AG08396 (cell line): ENCODE measurements at regions not wholly inside any gene's neighbourhood (a gene's known extent, or its start where the extent isn't known, plus 50 kb on each side); places are given as distances from the start of the nearest gene placed in this dataset.
"Not testable (repeated sequence)": the region's sequence is repeated elsewhere in the genome, so short reads cannot be mapped to it uniquely, and the experiment has no call there.

ENCODE experiments used
- DNase-seq: peaks from one replicate; pipeline ENCODE4 v3.0.0; 2012; ENCODE audit warnings: low spot score, mixed read lengths

DNA sequence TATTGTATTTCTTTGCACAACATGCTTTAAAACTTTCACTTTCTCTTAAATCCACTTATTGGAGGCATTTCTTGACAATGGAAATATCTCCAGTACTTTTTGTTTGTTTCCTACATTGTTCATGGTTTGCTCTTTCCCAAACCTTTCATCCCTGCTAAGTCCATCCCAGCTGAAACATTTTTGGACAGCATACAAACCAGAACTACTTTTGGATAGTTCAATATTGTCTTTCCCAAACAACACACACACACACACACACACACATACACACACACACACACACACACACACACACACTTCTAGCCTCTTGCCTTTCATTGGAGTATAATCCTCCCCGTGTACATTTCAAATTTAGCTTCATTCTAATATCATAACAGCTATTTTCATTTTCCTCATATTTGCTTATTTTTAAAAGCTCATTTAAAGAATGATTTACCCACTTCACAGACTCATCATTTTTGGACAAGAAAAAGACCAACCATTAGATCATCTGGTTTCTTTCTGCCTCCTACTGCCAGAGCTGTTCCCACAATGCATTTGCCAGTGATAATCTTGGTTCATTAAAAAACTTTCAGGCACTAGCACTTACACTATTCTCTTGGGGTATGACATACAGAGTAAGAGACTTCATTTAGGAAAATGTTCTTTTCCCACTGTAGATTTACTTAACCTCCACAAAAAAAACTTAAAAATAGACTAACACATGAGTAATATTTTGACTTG lies 248.1 kb downstream of the CD109 start:
- DNase-seq = no peak

- no peak for DNase-seq
Observed at GRCh38 chr6:73943411-73943810, 247.4 kb downstream of the CD109 start.

DNA sequence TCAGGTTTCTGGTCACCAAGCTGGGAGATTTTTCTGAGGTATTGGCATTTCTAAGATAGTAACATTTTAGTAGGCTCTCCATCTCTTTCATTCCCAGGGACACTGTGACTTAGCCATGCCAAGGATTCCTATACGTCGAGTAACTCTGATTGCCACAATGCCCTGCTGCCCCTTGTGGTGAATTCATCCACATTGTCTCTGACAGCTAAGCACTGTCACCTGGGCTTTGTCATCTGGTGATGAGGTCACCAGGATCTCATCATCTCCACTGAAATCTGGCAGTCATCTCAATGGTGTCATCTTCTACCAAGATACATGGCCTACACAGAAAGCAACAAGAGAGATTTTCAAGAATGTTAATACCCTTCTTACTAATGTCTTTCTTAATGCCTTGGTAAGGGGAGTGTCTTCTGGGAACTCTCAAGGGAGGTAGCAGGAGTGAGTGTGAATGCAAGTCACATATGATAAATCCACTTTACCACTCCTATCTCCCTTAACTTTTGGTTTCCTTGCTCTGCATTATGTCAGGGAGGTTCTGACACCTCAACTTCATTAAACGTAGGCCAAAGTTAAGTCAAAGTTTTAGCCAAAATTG lies 246.7 kb downstream of the CD109 start:
- peak; percentile 33 for DNase-seq

DNA sequence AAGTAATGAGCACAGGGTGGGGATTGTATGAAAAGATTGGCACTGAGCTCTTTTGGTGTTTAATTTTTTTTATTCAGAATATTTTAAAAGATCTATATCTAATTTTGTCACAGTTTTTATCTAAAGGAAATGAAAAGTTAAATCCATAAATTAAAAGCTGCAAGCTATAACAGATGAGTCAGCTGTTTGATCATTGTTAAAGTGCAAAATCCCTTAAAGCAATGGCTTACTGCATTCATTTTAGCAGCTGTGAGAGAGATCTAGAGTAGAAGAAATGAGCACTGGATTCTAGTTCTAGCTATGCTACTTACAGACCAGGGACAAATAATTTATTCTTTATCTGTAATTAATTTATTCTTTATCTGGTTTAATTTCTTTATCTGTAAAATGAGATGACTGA lies 245.9 kb downstream of the CD109 start:
- DNase-seq = no peak

- no peak for DNase-seq
Observed at GRCh38 chr6:73937805-73938204, 241.8 kb downstream of the CD109 start.

- no peak for DNase-seq
Observed at GRCh38 chr6:73932866-73933265, 236.9 kb downstream of the CD109 start.

DNA sequence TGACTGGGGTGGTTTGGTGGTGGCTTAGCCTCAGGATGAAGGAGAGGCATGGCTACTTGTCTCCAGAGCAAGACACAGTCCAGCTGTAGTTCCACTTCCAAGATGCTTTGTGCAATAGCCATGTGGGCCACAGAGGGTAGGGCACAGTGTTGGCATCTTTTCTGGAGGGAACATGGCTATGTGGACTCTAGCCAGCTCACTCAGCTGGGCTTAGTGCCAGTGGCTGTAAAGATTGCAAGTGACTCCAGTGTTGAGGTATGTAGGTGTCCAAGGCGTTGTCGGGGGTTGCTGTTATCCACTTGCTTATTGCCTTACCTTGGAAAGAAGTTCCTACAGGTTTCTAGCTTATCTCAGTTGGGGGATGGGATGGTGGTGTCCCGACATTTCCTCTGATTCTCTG lies 233.4 kb downstream of the CD109 start:
- DNase-seq = peak; percentile 26

DNA sequence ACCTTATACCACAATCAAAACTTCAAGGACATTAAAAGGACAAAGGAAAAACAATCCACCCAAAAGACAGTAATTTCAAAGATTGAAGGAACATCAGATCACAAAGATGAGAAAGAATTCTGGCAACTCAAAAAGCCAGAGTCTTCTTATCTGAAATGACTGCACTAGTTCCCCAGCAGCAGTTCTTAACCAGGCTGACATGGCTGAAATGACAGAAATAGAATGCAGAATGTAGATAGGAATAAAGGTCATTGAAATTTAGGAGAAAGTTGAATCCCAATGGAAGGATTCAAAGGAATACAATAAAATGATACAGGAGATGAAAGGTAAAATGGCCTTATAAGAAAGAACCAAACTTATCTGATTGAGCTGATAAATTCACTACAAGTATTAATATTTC lies 231.4 kb downstream of the CD109 start:
- DNase-seq = no peak

DNA sequence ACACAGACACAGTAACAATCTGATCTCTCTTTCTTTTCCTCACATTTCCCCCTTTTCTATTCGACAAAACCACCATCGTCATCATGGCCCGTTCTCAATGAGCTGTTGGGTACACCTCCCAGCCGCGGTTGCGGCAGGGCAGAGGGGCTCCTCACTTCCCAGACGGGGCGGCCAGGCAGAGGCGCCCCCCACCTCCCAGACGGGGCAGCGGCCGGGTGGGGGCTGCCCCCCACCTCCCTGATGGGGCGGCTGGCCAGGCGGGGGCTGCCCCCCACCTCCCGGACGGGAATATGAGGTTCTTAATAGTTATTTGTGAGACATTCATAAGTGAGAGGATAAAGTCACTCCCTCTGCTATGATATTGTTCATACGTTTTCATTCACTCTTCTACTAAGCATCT lies 229.7 kb downstream of the CD109 start:
- not testable (repeated sequence) for DNase-seq

DNA sequence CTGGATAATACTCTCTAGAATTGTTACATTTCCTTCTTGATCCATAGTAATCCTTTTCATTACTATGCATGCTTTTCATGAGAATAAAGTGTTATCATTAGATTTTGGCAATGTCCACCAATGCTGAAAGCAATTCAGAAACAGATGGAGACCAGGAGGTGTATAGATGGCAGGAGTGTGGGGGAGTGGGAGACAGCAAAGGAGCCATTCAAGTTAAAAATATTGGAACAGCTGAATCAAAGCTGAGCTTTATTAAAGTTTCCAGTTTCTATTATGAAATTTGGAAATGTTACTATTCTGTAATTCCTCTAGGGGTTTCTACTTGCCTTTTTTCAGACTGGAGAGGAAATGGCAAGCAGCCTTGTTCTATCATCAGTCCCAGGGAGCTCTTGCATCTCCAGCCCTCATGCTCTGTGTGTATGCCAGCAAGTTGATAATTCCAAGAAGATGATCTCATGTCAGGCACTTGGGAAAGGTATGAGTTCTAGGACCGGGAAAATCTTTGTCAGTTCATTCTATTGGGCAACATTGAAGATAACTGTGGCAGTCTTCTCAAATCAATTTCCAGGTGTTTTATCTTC lies 228.0 kb downstream of the CD109 start:
- peak; percentile 42 for DNase-seq

GRCh38 chr6:73903155-73903554 lies 207.2 kb downstream of the CD109 start:
- DNase-seq = no peak

DNA sequence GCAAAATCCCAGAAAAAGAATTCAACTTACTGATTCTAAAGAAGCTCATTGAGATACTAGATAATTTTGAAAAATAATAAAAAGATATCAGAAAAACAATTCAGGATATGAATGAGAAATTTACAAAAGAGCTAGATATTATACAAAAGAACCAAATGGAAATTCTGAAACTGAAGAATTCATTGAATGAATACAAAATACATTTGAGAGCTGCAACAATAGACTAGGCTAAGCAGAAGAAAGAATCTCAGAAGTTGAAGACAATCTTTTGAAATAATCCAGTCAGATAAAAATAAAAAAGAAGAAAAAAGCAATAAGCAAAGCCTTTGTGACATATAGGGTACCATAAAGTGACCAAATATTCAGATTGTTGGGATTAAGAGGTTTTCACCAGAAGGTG lies 206.0 kb downstream of the CD109 start:
- no peak for DNase-seq

- DNase-seq = no peak
Observed at GRCh38 chr6:73901311-73901710, 205.3 kb downstream of the CD109 start.

DNA sequence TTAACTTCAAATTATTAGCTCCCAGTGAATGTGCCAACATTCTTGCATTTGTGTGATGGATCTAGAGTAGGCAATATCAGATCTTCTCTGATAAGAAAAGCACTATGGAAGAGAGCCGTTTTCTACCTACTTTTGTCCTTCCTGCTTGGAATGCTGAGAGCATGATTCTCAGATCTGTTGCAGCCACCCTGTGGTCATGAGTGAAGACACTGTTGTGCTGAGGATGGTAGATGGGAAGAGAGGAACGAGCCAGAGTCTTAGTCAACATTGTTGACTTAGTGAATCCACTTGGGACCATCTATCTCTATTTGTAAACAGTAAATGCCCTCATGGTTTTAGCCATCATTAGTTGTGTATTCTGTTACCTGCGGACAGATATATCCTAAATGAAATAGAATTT lies 202.6 kb downstream of the CD109 start:
- no peak for DNase-seq

GRCh38 chr6:73893696-73894095 lies 197.7 kb downstream of the CD109 start:
- no peak for DNase-seq

GRCh38 chr6:73888050-73888449 lies 192.0 kb downstream of the CD109 start:
- DNase-seq = no peak

DNA sequence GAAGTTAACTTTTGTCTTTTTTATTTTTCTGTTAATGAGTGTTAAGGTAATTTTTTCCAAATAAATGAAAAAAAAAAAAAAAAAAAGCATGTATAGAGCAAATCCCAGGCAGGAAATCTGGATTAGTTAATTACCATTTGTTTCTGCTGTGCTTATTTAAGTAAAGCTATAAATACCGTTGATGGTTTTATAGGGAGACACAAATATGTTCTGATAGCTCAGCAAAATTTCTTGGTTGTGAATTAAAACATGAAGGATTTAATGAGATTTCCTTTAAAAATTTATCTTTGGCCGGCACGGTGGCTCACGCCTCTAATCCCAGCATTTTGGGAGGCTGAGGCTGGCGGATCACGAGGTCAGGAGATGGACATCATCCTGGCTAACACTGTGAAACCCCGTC lies 189.4 kb downstream of the CD109 start:
- DNase-seq = no peak

GRCh38 chr6:73884540-73884939 lies 188.5 kb downstream of the CD109 start:
- DNase-seq = no peak

GRCh38 chr6:73879501-73880293 lies 183.7 kb downstream of the CD109 start:
- DNase-seq = no peak

GRCh38 chr6:73878403-73878802 lies 182.4 kb downstream of the CD109 start:
- no peak for DNase-seq
